SU-DHL-6 (cell line): ENCODE measurements at regions not wholly inside any gene's neighbourhood (a gene's known extent, or its start where the extent isn't known, plus 50 kb on each side); places are given as distances from the start of the nearest gene placed in this dataset.

Experiments
- H2AFZ ChIP-seq: fragments of 200-600 bp; sonication (generic); 2 replicates; pipeline ENCODE4 v1.6.1; 2014; ENCODE audit warnings: low read depth, mild to moderate bottlenecking, moderate library complexity, mixed read lengths, antibody characterized with exemption, low read length; ENCODE audit not compliant: severe bottlenecking
- H3F3A ChIP-seq: fragments of 200-600 bp; shearing (Covaris generic); 2 replicates; pipeline ENCODE4 v1.6.0; 2016; ENCODE audit warnings: antibody characterized with exemption, mild to moderate bottlenecking; ENCODE audit not compliant: insufficient read depth
- H3K27ac ChIP-seq: fragments of 200-600 bp; sonication (generic); 2 replicates; pipeline ENCODE4 v1.5.1; 2016; ENCODE audit warnings: low read depth, mild to moderate bottlenecking, low read length, moderate library complexity, mixed read lengths
- H3K27me3 ChIP-seq: fragments of 200-600 bp; sonication (generic), shearing (Covaris generic); 2 replicates; pipeline ENCODE4 v1.6.0; 2014; ENCODE audit warnings: mild to moderate bottlenecking, low read length
- H3K36me3 ChIP-seq: fragments of 200-600 bp; sonication (generic); 2 replicates; pipeline ENCODE4 v1.6.1; 2014; ENCODE audit warnings: mild to moderate bottlenecking, low read length, mixed read lengths
- H3K4me2 ChIP-seq: fragments of 300-600, 200-600 bp; shearing (Covaris generic), sonication (generic); 2 replicates; pipeline ENCODE4 v1.6.0; 2014; ENCODE audit warnings: low read length, low read depth, mild to moderate bottlenecking; ENCODE audit not compliant: poor library complexity, severe bottlenecking
- H3K4me3 ChIP-seq: fragments of 200-600 bp; sonication (generic); 2 replicates; pipeline ENCODE4 v1.5.1; 2014; ENCODE audit warnings: antibody characterized with exemption, low read length, mild to moderate bottlenecking, mixed read lengths; ENCODE audit not compliant: insufficient read depth, poor library complexity, severe bottlenecking
- H3K79me2 ChIP-seq: fragments of 200-600 bp; sonication (generic); 2 replicates; pipeline ENCODE4 v1.6.1; 2014; ENCODE audit warnings: mild to moderate bottlenecking, low read length, moderate library complexity; ENCODE audit not compliant: insufficient read depth
- H3K9ac ChIP-seq: fragments of 200-600 bp; sonication (generic); 2 replicates; pipeline ENCODE4 v1.7.0; 2014; ENCODE audit warnings: mild to moderate bottlenecking, low read length
- H3K9me2 ChIP-seq: fragments of 200-600 bp; sonication (generic); replicated peaks from 2 replicates; pipeline ENCODE4 v1.6.1; 2014; ENCODE audit warnings: low read length; ENCODE audit not compliant: insufficient read depth
- H3K9me3 ChIP-seq: fragments of 200-600 bp; sonication (generic); 2 replicates; pipeline ENCODE4 v1.6.1; 2014; ENCODE audit warnings: low read length, mixed read lengths; ENCODE audit not compliant: insufficient read depth
- H4K20me1 ChIP-seq: fragments of 200-600 bp; sonication (generic); 2 replicates; pipeline ENCODE4 v1.6.1; 2014; ENCODE audit warnings: low read depth, mild to moderate bottlenecking, antibody characterized with exemption, low read length, moderate library complexity, mixed read lengths
- EZH2phosphoT487 ChIP-seq: fragments of 200-600 bp; sonication (generic), shearing (Covaris generic); conservative IDR thresholded peaks from 2 replicates; pipeline ENCODE4 v1.6.1; 2018; ENCODE audit warnings: mild to moderate bottlenecking, antibody characterized with exemption, low read length, moderate library complexity, mixed read lengths
- TF ChIP-seq, protein P1 (sequence below): fragments of 200-600 bp; sonication (generic); IDR thresholded peaks from one replicate; pipeline ENCODE4 v1.5.1; 2017; ENCODE audit warnings: antibody characterized with exemption, mild to moderate bottlenecking, low read length, moderate library complexity; ENCODE audit not compliant: insufficient read depth, poor library complexity, severe bottlenecking

DNA sequence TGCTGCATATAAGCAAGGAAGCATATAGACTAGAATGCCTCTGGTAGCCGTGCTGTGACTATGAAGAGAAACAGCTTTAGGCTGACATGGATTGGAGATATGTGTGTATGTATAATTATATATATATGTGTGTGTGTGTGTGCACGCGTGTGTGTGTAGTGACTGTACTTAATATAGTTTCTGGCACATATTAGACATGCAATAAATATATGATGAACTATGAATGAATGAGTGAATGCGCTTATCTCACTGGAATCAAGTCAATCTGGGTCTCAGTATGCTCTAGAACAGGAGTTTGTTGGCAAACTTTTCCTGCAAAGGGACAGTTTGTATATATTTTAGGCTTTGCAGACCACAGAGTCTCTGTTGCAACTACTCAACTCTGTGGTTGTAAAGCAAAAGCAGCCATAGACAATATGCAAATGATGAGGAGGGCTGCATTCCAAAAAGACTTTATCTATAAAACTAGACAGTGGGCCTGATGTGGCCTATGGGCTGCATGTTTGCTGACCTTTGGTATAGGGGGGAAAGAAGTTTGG, 482.9 kb upstream of the USP24 start:
- Histone ChIP-seq H2AFZ (no peak overlapping the region), H4K20me1 (no peaks in the 10 kb centered on the region), H3K9me2 (no peaks in the 10 kb centered on the region), H3K27ac (no peak overlapping the region), H3K9ac (no peak overlapping the region), H3F3A (no peaks in the 10 kb centered on the region), H3K36me3 (no peaks in the 10 kb centered on the region), H3K9me3 (no peaks in the 10 kb centered on the region), H3K4me3 (no peak overlapping the region), H3K27me3 (no peaks in the 10 kb centered on the region), H3K4me2 (no peak overlapping the region), H3K79me2 (no peaks in the 10 kb centered on the region)
- TF ChIP-seq, protein P1, sequence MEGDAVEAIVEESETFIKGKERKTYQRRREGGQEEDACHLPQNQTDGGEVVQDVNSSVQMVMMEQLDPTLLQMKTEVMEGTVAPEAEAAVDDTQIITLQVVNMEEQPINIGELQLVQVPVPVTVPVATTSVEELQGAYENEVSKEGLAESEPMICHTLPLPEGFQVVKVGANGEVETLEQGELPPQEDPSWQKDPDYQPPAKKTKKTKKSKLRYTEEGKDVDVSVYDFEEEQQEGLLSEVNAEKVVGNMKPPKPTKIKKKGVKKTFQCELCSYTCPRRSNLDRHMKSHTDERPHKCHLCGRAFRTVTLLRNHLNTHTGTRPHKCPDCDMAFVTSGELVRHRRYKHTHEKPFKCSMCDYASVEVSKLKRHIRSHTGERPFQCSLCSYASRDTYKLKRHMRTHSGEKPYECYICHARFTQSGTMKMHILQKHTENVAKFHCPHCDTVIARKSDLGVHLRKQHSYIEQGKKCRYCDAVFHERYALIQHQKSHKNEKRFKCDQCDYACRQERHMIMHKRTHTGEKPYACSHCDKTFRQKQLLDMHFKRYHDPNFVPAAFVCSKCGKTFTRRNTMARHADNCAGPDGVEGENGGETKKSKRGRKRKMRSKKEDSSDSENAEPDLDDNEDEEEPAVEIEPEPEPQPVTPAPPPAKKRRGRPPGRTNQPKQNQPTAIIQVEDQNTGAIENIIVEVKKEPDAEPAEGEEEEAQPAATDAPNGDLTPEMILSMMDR: no peak
- no peak for TF ChIP-seq EZH2phosphoT487

GRCh38 chr1:55696891-55697290, 481.7 kb upstream of the USP24 start:
- Histone ChIP-seq H3K27ac (no peak overlapping the region), H3K79me2 (no peaks in the 10 kb centered on the region), H3K9me2 (no peaks in the 10 kb centered on the region), H3F3A (no peaks in the 10 kb centered on the region), H3K36me3 (no peaks in the 10 kb centered on the region), H3K4me3 (no peak overlapping the region), H4K20me1 (no peaks in the 10 kb centered on the region), H3K4me2 (no peak overlapping the region), H3K9ac (no peak overlapping the region), H3K9me3 (no peaks in the 10 kb centered on the region), H2AFZ (no peak overlapping the region), H3K27me3 (no peaks in the 10 kb centered on the region)
- TF ChIP-seq, protein P1: no peak
- TF ChIP-seq EZH2phosphoT487: no peak

GRCh38 chr1:55696181-55696754, 481.1 kb upstream of the USP24 start:
- Histone ChIP-seq H3F3A (no peaks in the 10 kb centered on the region), H3K27ac (no peak overlapping the region), H3K4me3 (no peak overlapping the region), H4K20me1 (no peaks in the 10 kb centered on the region), H3K9me2 (no peaks in the 10 kb centered on the region), H3K9ac (no peak overlapping the region), H3K27me3 (no peaks in the 10 kb centered on the region), H2AFZ (no peak overlapping the region), H3K79me2 (no peaks in the 10 kb centered on the region), H3K4me2 (no peak overlapping the region), H3K36me3 (no peaks in the 10 kb centered on the region), H3K9me3 (no peaks in the 10 kb centered on the region)
- no peak for TF ChIP-seq EZH2phosphoT487
- TF ChIP-seq, protein P1: no peak
